HEK293 (cell line): ENCODE measurements at regions not wholly inside any gene's neighbourhood (a gene's known extent, or its start where the extent isn't known, plus 50 kb on each side); places are given as distances from the start of the nearest gene placed in this dataset.
A peak's percentile ranks its signal among the peaks of the same experiment; 100 is the strongest.

Experiments used
- CTCF ChIA-PET: fragments of 350-600 bp; formaldehyde crosslinking; extraction: SDS; loops from one replicate; lab custom pipeline; 2021; ENCODE audit warnings: antibody characterized with exemption; lab: Yijun Ruan, JAX
- POLR2A ChIA-PET: fragments of 300-600 bp; formaldehyde crosslinking; extraction: SDS; loops from one replicate; lab custom pipeline; 2020; ENCODE audit warnings: antibody characterized with exemption, inconsistent platforms; lab: Yijun Ruan, JAX
- H3K27ac ChIP-seq: fragments of 200-500 bp; sonication (Bioruptor generic); 2 replicates; pipeline ENCODE4 v1.5.1; 2014; ENCODE audit warnings: low read depth, low read length, control low read depth, inconsistent platforms; ENCODE audit errors: extremely low read depth
- H3K36me3 ChIP-seq, 2 experiments: fragments of 200-500 bp in 1 of 2; sonication (Bioruptor generic) in 1 of 2; 1 replicate in 1 of 2; 2 replicates in 1 of 2; pipeline ENCODE4 v1.5.1; 2014 to 2017; ENCODE audit warnings: inconsistent platforms in 2 of 2, low read length in 2 of 2; ENCODE audit not compliant: control insufficient read depth in 2 of 2, insufficient read depth in 1 of 2
- H3K4me1 ChIP-seq: fragments of 200-500 bp; sonication (Bioruptor generic); 2 replicates; pipeline ENCODE4 v1.5.1; 2014; ENCODE audit warnings: mild to moderate bottlenecking, low read length, inconsistent platforms; ENCODE audit not compliant: control insufficient read depth, insufficient read depth
- H3K4me3 ChIP-seq: 2 replicates; pipeline ENCODE4 v1.5.1; 2011; ENCODE audit warnings: low read depth, mild to moderate bottlenecking, control low read depth, low read length, moderate library complexity
- H3K9me3 ChIP-seq: fragments of 200-500 bp; sonication (Bioruptor generic); 2 replicates; pipeline ENCODE4 v1.5.1; 2014; ENCODE audit warnings: low read depth, low read length, inconsistent platforms; ENCODE audit not compliant: control insufficient read depth, insufficient read depth
- BCL11B ChIP-seq: fragments of 450-650 bp; formaldehyde crosslinking; IDR thresholded peaks from 2 replicates; pipeline ENCODE4 v1.5.1; 2016; ENCODE audit warnings: low read depth, missing biosample characterization, missing genetic modification characterization
- KLF9 ChIP-seq: fragments of 450-650 bp; formaldehyde crosslinking; IDR thresholded peaks from 2 replicates; pipeline ENCODE4 v1.5.1; 2016; ENCODE audit warnings: missing biosample characterization, missing genetic modification characterization, low read depth
- OSR2 ChIP-seq: fragments of 450-650 bp; formaldehyde crosslinking; IDR thresholded peaks from 2 replicates; pipeline ENCODE4 v1.5.1; 2016; ENCODE audit warnings: missing biosample characterization, missing genetic modification characterization
- PRDM4 ChIP-seq: fragments of 450-650 bp; formaldehyde crosslinking; IDR thresholded peaks from 2 replicates; pipeline ENCODE4 v1.5.1; 2017; ENCODE audit warnings: missing biosample characterization, missing genetic modification characterization
- RBAK ChIP-seq: fragments of 450-650 bp; formaldehyde crosslinking; IDR thresholded peaks from 2 replicates; pipeline ENCODE4 v1.5.1; 2016; ENCODE audit warnings: missing biosample characterization, missing genetic modification characterization
- TRIM28 ChIP-seq: IDR thresholded peaks from 2 replicates; pipeline ENCODE4 v1.6.1; 2011; ENCODE audit warnings: low read length, control low read depth, borderline replicate concordance
- ZBTB21 ChIP-seq: fragments of 450-650 bp; formaldehyde crosslinking; IDR thresholded peaks from 2 replicates; pipeline ENCODE4 v1.5.1; 2017; ENCODE audit warnings: missing biosample characterization, missing genetic modification characterization
- ZBTB8A ChIP-seq: fragments of 450-650 bp; formaldehyde crosslinking; IDR thresholded peaks from 2 replicates; pipeline ENCODE4 v1.5.1; 2016; ENCODE audit warnings: missing biosample characterization, missing genetic modification characterization
- ZFP37 ChIP-seq: fragments of 450-650 bp; formaldehyde crosslinking; IDR thresholded peaks from 2 replicates; pipeline ENCODE4 v1.5.1; 2016; ENCODE audit warnings: missing biosample characterization, missing genetic modification characterization
- ZNF10 ChIP-seq: fragments of 450-650 bp; formaldehyde crosslinking; IDR thresholded peaks from 2 replicates; pipeline ENCODE4 v1.5.1; 2017; ENCODE audit warnings: missing biosample characterization, missing genetic modification characterization
- ZNF19 ChIP-seq: fragments of 450-650 bp; formaldehyde crosslinking; IDR thresholded peaks from 2 replicates; pipeline ENCODE4; 2016; ENCODE audit warnings: missing biosample characterization, missing genetic modification characterization, low read depth
- ZNF350 ChIP-seq: fragments of 450-650 bp; formaldehyde crosslinking; IDR thresholded peaks from 2 replicates; pipeline ENCODE4 v1.5.0; 2017; ENCODE audit warnings: missing biosample characterization, mild to moderate bottlenecking, missing genetic modification characterization
- ZNF48 ChIP-seq: fragments of 450-650 bp; formaldehyde crosslinking; IDR thresholded peaks from 2 replicates; pipeline ENCODE4 v1.5.1; 2016; ENCODE audit warnings: missing biosample characterization, missing genetic modification characterization
- ZNF518A ChIP-seq: fragments of 450-650 bp; formaldehyde crosslinking; conservative IDR thresholded peaks from 2 replicates; pipeline ENCODE4 v1.5.1; 2016; ENCODE audit warnings: low read depth, missing biosample characterization, missing genetic modification characterization
- ZNF521 ChIP-seq: fragments of 450-650 bp; formaldehyde crosslinking; IDR thresholded peaks from 2 replicates; pipeline ENCODE4 v1.5.1; 2017; ENCODE audit warnings: missing biosample characterization, mild to moderate bottlenecking, missing genetic modification characterization
- ZNF529 ChIP-seq: fragments of 450-650 bp; formaldehyde crosslinking; IDR thresholded peaks from 2 replicates; pipeline ENCODE4 v1.5.1; 2017; ENCODE audit warnings: missing genetic modification characterization, missing biosample characterization; ENCODE audit not compliant: insufficient replicate concordance
- ZNF548 ChIP-seq: fragments of 450-650 bp; formaldehyde crosslinking; IDR thresholded peaks from 2 replicates; pipeline ENCODE4 v1.5.1; 2016; ENCODE audit warnings: missing biosample characterization, missing genetic modification characterization
- ZNF549 ChIP-seq: fragments of 450-650 bp; IDR thresholded peaks from 2 replicates; pipeline ENCODE4 v1.5.1; 2018; ENCODE audit warnings: missing biosample characterization, missing genetic modification characterization, mild to moderate bottlenecking, inconsistent platforms, moderate library complexity
- ZNF555 ChIP-seq: fragments of 450-650 bp; formaldehyde crosslinking; conservative IDR thresholded peaks from 2 replicates; pipeline ENCODE4 v1.5.1; 2017; ENCODE audit warnings: missing biosample characterization, mild to moderate bottlenecking, missing genetic modification characterization, inconsistent platforms
- ZNF571 ChIP-seq: fragments of 450-650 bp; formaldehyde crosslinking; IDR thresholded peaks from 2 replicates; pipeline ENCODE4 v1.5.0; 2017; ENCODE audit warnings: missing biosample characterization, missing genetic modification characterization
- ZNF585B ChIP-seq: fragments of 450-650 bp; formaldehyde crosslinking; IDR thresholded peaks from 2 replicates; pipeline ENCODE4 v1.5.1; 2016; ENCODE audit warnings: missing biosample characterization, missing genetic modification characterization
- ZNF629 ChIP-seq: fragments of 450-650 bp; formaldehyde crosslinking; IDR thresholded peaks from 2 replicates; pipeline ENCODE4 v1.5.1; 2017; ENCODE audit warnings: missing biosample characterization, missing genetic modification characterization
- ZNF654 ChIP-seq: fragments of 450-650 bp; formaldehyde crosslinking; IDR thresholded peaks from 2 replicates; pipeline ENCODE4 v1.5.1; 2016; ENCODE audit warnings: low read depth, missing biosample characterization, missing genetic modification characterization
- ZNF670 ChIP-seq: fragments of 450-650 bp; formaldehyde crosslinking; IDR thresholded peaks from 2 replicates; pipeline ENCODE4 v1.5.1; 2016; ENCODE audit warnings: missing biosample characterization, missing genetic modification characterization, low read depth
- ZNF792 ChIP-seq: fragments of 450-650 bp; formaldehyde crosslinking; IDR thresholded peaks from 2 replicates; pipeline ENCODE4 v1.5.1; 2016; ENCODE audit warnings: missing biosample characterization, missing genetic modification characterization
- ZNF837 ChIP-seq: fragments of 450-650 bp; formaldehyde crosslinking; IDR thresholded peaks from 2 replicates; pipeline ENCODE4 v1.5.1; 2016; ENCODE audit warnings: missing biosample characterization, missing genetic modification characterization
- ZSCAN16 ChIP-seq: fragments of 450-650 bp; formaldehyde crosslinking; IDR thresholded peaks from 2 replicates; pipeline ENCODE4 v1.5.1; 2016; ENCODE audit warnings: missing biosample characterization, missing genetic modification characterization
- TF ChIP-seq, protein P1 (sequence below): fragments of 450-650 bp; formaldehyde crosslinking; IDR thresholded peaks from 2 replicates; pipeline ENCODE4 v1.5.0; 2017; ENCODE audit warnings: missing biosample characterization, missing genetic modification characterization, borderline replicate concordance

- TF ChIP-seq BCL11B: no peak
- no peak for TF ChIP-seq TRIM28
- 0 out of 2 replicates have a peak, but pooled peaks have one; percentile 0 for TF ChIP-seq ZNF654 (tag by site-specific recombination)
Observed at GRCh38 chr6:134674562-134674961, 275.3 kb downstream of the ALDH8A1 start (continued).

- POLR2A ChIA-PET: no interaction called here
- CTCF ChIA-PET: interaction anchor here (0.8 to 1.3 kb wide), 2 partner anchors 21 to 213 kb away, joined by 3 read pairs; no protein-coding TSS in a partner anchor
- peaks cover 13% of the 10 kb centered on the region for H3K4me1 ChIP-seq
Observed at GRCh38 chr6:134669485-134669884, 280.4 kb downstream of the ALDH8A1 start.

DNA sequence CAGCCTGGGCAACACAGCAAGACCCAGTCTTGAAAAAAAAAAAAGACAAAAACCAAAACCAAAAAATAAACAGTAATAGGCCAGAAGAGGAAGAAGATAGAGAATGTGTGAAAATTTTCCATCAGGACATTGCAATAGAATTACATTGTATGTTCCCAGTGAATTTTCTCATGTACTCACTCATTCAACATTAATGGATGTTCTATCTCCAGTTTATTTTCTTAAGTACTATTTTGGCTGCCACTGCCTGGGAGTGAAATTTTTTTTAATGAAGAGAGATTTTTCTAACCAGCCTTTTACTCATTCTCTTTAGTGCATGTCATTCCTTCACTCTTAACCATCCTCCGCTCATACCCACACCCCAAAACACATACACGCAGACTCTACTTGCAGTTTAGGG is 282.8 kb downstream of the ALDH8A1 start:
- Histone ChIP-seq H3K4me3 (no peak overlapping the region), H3K27ac (no peak overlapping the region), H3K36me3 (no peaks in the 10 kb centered on the region), H3K4me1 (no peaks in the 10 kb centered on the region), H3K9me3 (no peaks in the 10 kb centered on the region)
- POLR2A ChIA-PET: no interaction called here
- CTCF ChIA-PET: no interaction called here
- TF ChIP-seq RBAK (tag by site-specific recombination) (no peak), ZNF548 (tag by site-specific recombination) (no peak), ZBTB21 (tag by site-specific recombination) (no peak), ZNF529 (tag by site-specific recombination) (no peak), ZNF518A (tag by site-specific recombination) (no peak), ZNF350 (tag by site-specific recombination) (no peak), ZNF48 (tag by site-specific recombination) (no peak), ZFP37 (tag by site-specific recombination) (no peak), PRDM4 (tag by site-specific recombination) (no peak), KLF9 (tag by site-specific recombination) (no peak), ZNF521 (tag by site-specific recombination) (no peak), ZNF19 (tag by site-specific recombination) (no peak), ZSCAN16 (no peak), ZNF837 (tag by site-specific recombination) (no peak), ZNF549 (no peak), ZNF571 (tag by site-specific recombination) (no peak), ZNF10 (tag by site-specific recombination) (no peak), ZBTB8A (tag by site-specific recombination) (no peak), ZNF585B (tag by site-specific recombination) (no peak)
- TF ChIP-seq, protein P1, sequence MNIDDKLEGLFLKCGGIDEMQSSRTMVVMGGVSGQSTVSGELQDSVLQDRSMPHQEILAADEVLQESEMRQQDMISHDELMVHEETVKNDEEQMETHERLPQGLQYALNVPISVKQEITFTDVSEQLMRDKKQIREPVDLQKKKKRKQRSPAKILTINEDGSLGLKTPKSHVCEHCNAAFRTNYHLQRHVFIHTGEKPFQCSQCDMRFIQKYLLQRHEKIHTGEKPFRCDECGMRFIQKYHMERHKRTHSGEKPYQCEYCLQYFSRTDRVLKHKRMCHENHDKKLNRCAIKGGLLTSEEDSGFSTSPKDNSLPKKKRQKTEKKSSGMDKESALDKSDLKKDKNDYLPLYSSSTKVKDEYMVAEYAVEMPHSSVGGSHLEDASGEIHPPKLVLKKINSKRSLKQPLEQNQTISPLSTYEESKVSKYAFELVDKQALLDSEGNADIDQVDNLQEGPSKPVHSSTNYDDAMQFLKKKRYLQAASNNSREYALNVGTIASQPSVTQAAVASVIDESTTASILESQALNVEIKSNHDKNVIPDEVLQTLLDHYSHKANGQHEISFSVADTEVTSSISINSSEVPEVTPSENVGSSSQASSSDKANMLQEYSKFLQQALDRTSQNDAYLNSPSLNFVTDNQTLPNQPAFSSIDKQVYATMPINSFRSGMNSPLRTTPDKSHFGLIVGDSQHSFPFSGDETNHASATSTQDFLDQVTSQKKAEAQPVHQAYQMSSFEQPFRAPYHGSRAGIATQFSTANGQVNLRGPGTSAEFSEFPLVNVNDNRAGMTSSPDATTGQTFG (tag by site-specific recombination): no peak

More at GRCh38 chr6:134669485-134669884, 280.4 kb downstream of the ALDH8A1 start:
- Histone ChIP-seq H3K36me3 (no peaks in the 10 kb centered on the region), H3K9me3 (no peaks in the 10 kb centered on the region), H3K27ac (no peak overlapping the region), H3K4me3 (no peak overlapping the region)
- TF ChIP-seq ZNF792 (tag by site-specific recombination): no peak
- TF ChIP-seq ZNF670 (tag by site-specific recombination): no peak
- TF ChIP-seq ZNF555 (tag by site-specific recombination): no peak
- peak; percentile 41; the same call in 1 of the 2 replicates for TF ChIP-seq OSR2 (tag by site-specific recombination)
- 0 out of 2 replicates have a peak, but pooled peaks have one; percentile 16 for TF ChIP-seq ZNF629
